Fibroblast of lung (primary cell): ENCODE measurements at regions not wholly inside any gene's neighbourhood (a gene's known extent, or its start where the extent isn't known, plus 50 kb on each side); places are given as distances from the start of the nearest gene placed in this dataset.

Experiments
- DNase-seq, 2 donors: peaks; one replicate each; pipeline versions ENCODE4 v3.0.0 to v3.0.0-alpha.2; 2010; ENCODE audit warnings: low read depth in 2 of 2
- H2AFZ ChIP-seq: 2 replicates; pipeline ENCODE4 v1.5.1; 2012; ENCODE audit warnings: low read length, control low read depth, inconsistent platforms
- H3K27ac ChIP-seq: 2 replicates; pipeline ENCODE4 v1.5.1; 2011; ENCODE audit warnings: low read length, control low read depth; ENCODE audit not compliant: insufficient read depth
- H3K27me3 ChIP-seq: 2 replicates; pipeline ENCODE4 v1.5.1; 2011; ENCODE audit warnings: mild to moderate bottlenecking, low read length; ENCODE audit not compliant: control insufficient read depth, insufficient read depth
- H3K36me3 ChIP-seq: 2 replicates; pipeline ENCODE4 v1.5.1; 2011; ENCODE audit warnings: low read length; ENCODE audit not compliant: control insufficient read depth, insufficient read depth
- H3K4me1 ChIP-seq: 2 replicates; pipeline ENCODE4 v1.5.1; 2011; ENCODE audit warnings: low read length; ENCODE audit not compliant: control insufficient read depth, insufficient read depth; ENCODE audit errors: extremely low read depth
- H3K4me2 ChIP-seq: 2 replicates; pipeline ENCODE4 v1.5.1; 2011; ENCODE audit warnings: low read length, control low read depth; ENCODE audit not compliant: insufficient read depth; ENCODE audit errors: extremely low read depth
- H3K4me3 ChIP-seq, 4 experiments: fragments of 200-600 bp in 1 of 4; sonication (generic) in 1 of 4; replicated peaks in 1 of 4; 2 replicates each; pipeline ENCODE4 v1.5.1; 2011 to 2016; ENCODE audit warnings: low read length in 4 of 4, low read depth in 3 of 4, mild to moderate bottlenecking in 3 of 4, control low read depth in 2 of 4, inconsistent platforms in 1 of 4, mixed read lengths in 1 of 4; ENCODE audit not compliant: insufficient read depth in 1 of 4; ENCODE audit errors: control extremely low read depth in 1 of 4
- H3K79me2 ChIP-seq: 2 replicates; pipeline ENCODE4 v1.5.1; 2012; ENCODE audit warnings: mild to moderate bottlenecking, low read length, inconsistent platforms; ENCODE audit not compliant: control insufficient read depth, insufficient read depth
- H3K9ac ChIP-seq: 2 replicates; pipeline ENCODE4 v1.5.1; 2011; ENCODE audit warnings: mild to moderate bottlenecking, low read length, control low read depth; ENCODE audit not compliant: insufficient read depth
- H3K9me3 ChIP-seq: 2 replicates; pipeline ENCODE4 v1.5.1; 2012; ENCODE audit warnings: low read depth, low read length; ENCODE audit not compliant: control insufficient read depth, insufficient read depth
- H4K20me1 ChIP-seq: 2 replicates; pipeline ENCODE4 v1.5.1; 2011; ENCODE audit warnings: low read length; ENCODE audit not compliant: control insufficient read depth, insufficient read depth; ENCODE audit errors: extremely low read depth
- CTCF ChIP-seq, 2 donors: IDR thresholded peaks in 1 of 2; conservative IDR thresholded peaks in 1 of 2; 1 replicate in 1 of 2; 2 replicates in 1 of 2; pipeline ENCODE4 v1.5.1; 2011 to 2012; ENCODE audit warnings: low read length in 2 of 2, control low read depth in 1 of 2, inconsistent platforms in 1 of 2, low read depth in 1 of 2, mild to moderate bottlenecking in 1 of 2
- EZH2 ChIP-seq: IDR thresholded peaks from 2 replicates; pipeline ENCODE4 v1.5.1; 2012; ENCODE audit warnings: low read length, control low read depth, mild to moderate bottlenecking; ENCODE audit errors: missing control alignments

- no peak for DNase-seq
- H3K9me3 ChIP-seq: no peaks in the 10 kb centered on the region
- no peaks in the 10 kb centered on the region for H3K27me3 ChIP-seq
- no peak overlapping the region for H2AFZ ChIP-seq
- H3K4me3 ChIP-seq: no peak overlapping the region
- H3K27ac ChIP-seq: no peak overlapping the region
- H3K4me2 ChIP-seq: no peak overlapping the region
- H3K79me2 ChIP-seq: no peaks in the 10 kb centered on the region
- TF ChIP-seq EZH2 (no peak), CTCF (conservative IDR thresholded peaks at IDR 0.05 in 1 of 2, IDR thresholded peaks at IDR 0.05 in 1 of 2; ENCODE audit: low read depth in 1 of 2, low read length in 2 of 2) (no peak)
- no peak overlapping the region for H3K9ac ChIP-seq
- no peaks in the 10 kb centered on the region for H3K36me3 ChIP-seq
- H3K4me1 ChIP-seq: no peaks in the 10 kb centered on the region
- H4K20me1 ChIP-seq: no peaks in the 10 kb centered on the region
These were observed 323.5 kb upstream of the LRRC7 start for GRCh38 chr1:69244211-69244610.

GRCh38 chr1:69246109-69246508, 321.6 kb upstream of the LRRC7 start:
- Histone ChIP-seq H3K27ac (no peak overlapping the region), H3K4me3 (no peak overlapping the region), H3K4me2 (no peak overlapping the region), H3K36me3 (no peaks in the 10 kb centered on the region), H2AFZ (no peak overlapping the region), H3K79me2 (no peaks in the 10 kb centered on the region), H3K9ac (no peak overlapping the region), H3K4me1 (no peaks in the 10 kb centered on the region), H3K9me3 (no peaks in the 10 kb centered on the region), H4K20me1 (no peaks in the 10 kb centered on the region), H3K27me3 (no peaks in the 10 kb centered on the region)
- DNase-seq: no peak
- TF ChIP-seq EZH2 (no peak), CTCF (conservative IDR thresholded peaks at IDR 0.05 in 1 of 2, IDR thresholded peaks at IDR 0.05 in 1 of 2; ENCODE audit: low read depth in 1 of 2, low read length in 2 of 2) (no peak)

GRCh38 chr1:69246710-69247109, 321.0 kb upstream of the LRRC7 start:
- Histone ChIP-seq H3K4me2 (no peak overlapping the region), H3K9ac (no peak overlapping the region), H3K36me3 (no peaks in the 10 kb centered on the region), H3K9me3 (no peaks in the 10 kb centered on the region), H3K79me2 (no peaks in the 10 kb centered on the region), H3K27me3 (no peaks in the 10 kb centered on the region), H2AFZ (no peak overlapping the region), H3K27ac (no peak overlapping the region), H4K20me1 (no peaks in the 10 kb centered on the region), H3K4me1 (no peaks in the 10 kb centered on the region), H3K4me3 (no peak overlapping the region)
- TF ChIP-seq EZH2 (no peak), CTCF (conservative IDR thresholded peaks at IDR 0.05 in 1 of 2, IDR thresholded peaks at IDR 0.05 in 1 of 2; ENCODE audit: low read depth in 1 of 2, low read length in 2 of 2) (no peak)
- peak; percentile 1 to 20 for DNase-seq
